ENCODE measurements at regions not wholly inside any gene's neighbourhood (a gene's known extent, or its start where the extent isn't known, plus 50 kb on each side); places are given as distances from the start of the nearest gene placed in this dataset.
A peak's percentile ranks its signal among the peaks of the same experiment; 100 is the strongest.
"Not testable (repeated sequence)": the region's sequence is repeated elsewhere in the genome, so short reads cannot be mapped to it uniquely, and the experiment has no call there.

GRCh38 chr12:96121271-96121711, 72.9 kb upstream of the ELK3 start:
- peaks cover 10% of the 10 kb centered on the region for H3K4me1 ChIP-seq (ENCODE audit: low read depth)
- TF ChIP-seq CTCF (IDR thresholded peaks at IDR 0.05): no peak
- ATAC-seq (no peak), DNase-seq (no peak)
- no peak overlapping the region for H3K4me3 ChIP-seq
- intact Hi-C loops (cut with DNase I, micrococcal nuclease): no loop called here
- H3K9me3 ChIP-seq: no peaks in the 10 kb centered on the region
- H3K36me3 ChIP-seq (ENCODE audit: low read depth): no peaks in the 10 kb centered on the region

GRCh38 chr12:96128292-96128691, 65.9 kb upstream of the ELK3 start:
- H3K9me3 ChIP-seq; DNase-seq; ATAC-seq; intact Hi-C loops (cut with DNase I, micrococcal nuclease); H3K4me3 ChIP-seq; H3K36me3 ChIP-seq (ENCODE audit: low read depth); H3K4me1 ChIP-seq (ENCODE audit: low read depth): not testable (repeated sequence)

- DNase-seq (no peak), ATAC-seq (no peak)
- intact Hi-C loops (cut with DNase I, micrococcal nuclease): no loop called here
- Histone ChIP-seq H3K4me1 (ENCODE audit: low read depth) (no peaks in the 10 kb centered on the region), H3K9me3 (no peaks in the 10 kb centered on the region), H3K36me3 (ENCODE audit: low read depth) (no peaks in the 10 kb centered on the region), H3K4me3 (no peak overlapping the region)
- TF ChIP-seq CTCF (IDR thresholded peaks at IDR 0.05): no peak
Observed at GRCh38 chr12:96130396-96131059, 63.6 kb upstream of the ELK3 start.

- no peak for TF ChIP-seq CTCF (IDR thresholded peaks at IDR 0.05)
- DNase-seq (no peak), ATAC-seq (peak; percentile 32)
- intact Hi-C loops (cut with DNase I, micrococcal nuclease): no loop called here
- Histone ChIP-seq H3K9me3 (no peaks in the 10 kb centered on the region), H3K4me3 (no peak overlapping the region), H3K36me3 (ENCODE audit: low read depth) (no peaks in the 10 kb centered on the region), H3K4me1 (ENCODE audit: low read depth) (no peaks in the 10 kb centered on the region)
Observed at GRCh38 chr12:96131230-96131788, 62.9 kb upstream of the ELK3 start.

GRCh38 chr12:96132819-96133218, 61.4 kb upstream of the ELK3 start:
- intact Hi-C loops (cut with DNase I, micrococcal nuclease): no loop called here
- DNase-seq (peak in 2 of 3 donors; percentile 33 to 70), ATAC-seq (peak; percentile 45)
- Histone ChIP-seq H3K4me3 (no peak overlapping the region), H3K36me3 (ENCODE audit: low read depth) (no peaks in the 10 kb centered on the region), H3K4me1 (ENCODE audit: low read depth) (no peaks in the 10 kb centered on the region), H3K9me3 (no peaks in the 10 kb centered on the region)
- TF ChIP-seq CTCF (IDR thresholded peaks at IDR 0.05): no peak

GRCh38 chr12:96134200-96134599, 60.0 kb upstream of the ELK3 start:
- TF ChIP-seq CTCF (IDR thresholded peaks at IDR 0.05): no peak
- DNase-seq (no peak), ATAC-seq (no peak)
- no peaks in the 10 kb centered on the region for H3K36me3 ChIP-seq (ENCODE audit: low read depth)
- H3K9me3 ChIP-seq: no peaks in the 10 kb centered on the region
- intact Hi-C loops (cut with DNase I, micrococcal nuclease): no loop called here
- H3K4me1 ChIP-seq (ENCODE audit: low read depth): no peaks in the 10 kb centered on the region
- no peak overlapping the region for H3K4me3 ChIP-seq

Measured in mucosa of descending colon (tissue), 3 donors.